ENCODE measurements at regions not wholly inside any gene's neighbourhood (a gene's known extent, or its start where the extent isn't known, plus 50 kb on each side); places are given as distances from the start of the nearest gene placed in this dataset.
"Not testable (repeated sequence)": the region's sequence is repeated elsewhere in the genome, so short reads cannot be mapped to it uniquely, and the experiment has no call there.

DNA sequence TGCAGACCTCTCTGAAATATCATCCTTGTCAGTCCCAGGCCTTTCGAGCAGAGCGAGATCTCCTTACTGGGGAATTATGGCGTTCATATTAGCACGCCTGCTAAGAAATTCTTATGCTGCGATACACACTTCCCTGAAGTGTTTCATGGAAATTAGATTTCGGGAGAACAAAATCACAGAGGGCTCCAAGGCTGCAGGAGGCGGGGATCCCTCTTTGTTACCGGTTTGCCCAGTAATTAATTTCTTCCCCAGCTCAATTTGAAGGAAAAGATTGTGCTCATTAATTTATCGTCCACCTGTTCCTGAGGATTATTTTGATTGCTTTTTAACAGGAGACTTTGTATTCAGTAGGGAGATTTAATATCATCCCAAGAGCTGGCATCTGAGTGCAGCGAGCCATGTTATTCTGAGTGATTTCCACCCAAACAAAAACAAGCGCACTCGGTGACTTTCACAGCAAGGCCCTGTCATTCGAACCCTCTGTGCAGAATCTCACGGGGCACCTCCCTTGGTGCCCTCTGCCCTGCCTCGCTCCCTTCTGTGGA, 202.3 kb upstream of the GALNT2 start:
- TF ChIP-seq, protein P1, sequence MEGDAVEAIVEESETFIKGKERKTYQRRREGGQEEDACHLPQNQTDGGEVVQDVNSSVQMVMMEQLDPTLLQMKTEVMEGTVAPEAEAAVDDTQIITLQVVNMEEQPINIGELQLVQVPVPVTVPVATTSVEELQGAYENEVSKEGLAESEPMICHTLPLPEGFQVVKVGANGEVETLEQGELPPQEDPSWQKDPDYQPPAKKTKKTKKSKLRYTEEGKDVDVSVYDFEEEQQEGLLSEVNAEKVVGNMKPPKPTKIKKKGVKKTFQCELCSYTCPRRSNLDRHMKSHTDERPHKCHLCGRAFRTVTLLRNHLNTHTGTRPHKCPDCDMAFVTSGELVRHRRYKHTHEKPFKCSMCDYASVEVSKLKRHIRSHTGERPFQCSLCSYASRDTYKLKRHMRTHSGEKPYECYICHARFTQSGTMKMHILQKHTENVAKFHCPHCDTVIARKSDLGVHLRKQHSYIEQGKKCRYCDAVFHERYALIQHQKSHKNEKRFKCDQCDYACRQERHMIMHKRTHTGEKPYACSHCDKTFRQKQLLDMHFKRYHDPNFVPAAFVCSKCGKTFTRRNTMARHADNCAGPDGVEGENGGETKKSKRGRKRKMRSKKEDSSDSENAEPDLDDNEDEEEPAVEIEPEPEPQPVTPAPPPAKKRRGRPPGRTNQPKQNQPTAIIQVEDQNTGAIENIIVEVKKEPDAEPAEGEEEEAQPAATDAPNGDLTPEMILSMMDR (IDR thresholded peaks at IDR 0.05; ENCODE audit: control insufficient read depth, extremely low read depth, insufficient read depth): no peak
- no peak overlapping the region for H3K4me3 ChIP-seq (ENCODE audit: low read depth, low read length)
- no peak for DNase-seq (ENCODE audit: low read depth)

DNA sequence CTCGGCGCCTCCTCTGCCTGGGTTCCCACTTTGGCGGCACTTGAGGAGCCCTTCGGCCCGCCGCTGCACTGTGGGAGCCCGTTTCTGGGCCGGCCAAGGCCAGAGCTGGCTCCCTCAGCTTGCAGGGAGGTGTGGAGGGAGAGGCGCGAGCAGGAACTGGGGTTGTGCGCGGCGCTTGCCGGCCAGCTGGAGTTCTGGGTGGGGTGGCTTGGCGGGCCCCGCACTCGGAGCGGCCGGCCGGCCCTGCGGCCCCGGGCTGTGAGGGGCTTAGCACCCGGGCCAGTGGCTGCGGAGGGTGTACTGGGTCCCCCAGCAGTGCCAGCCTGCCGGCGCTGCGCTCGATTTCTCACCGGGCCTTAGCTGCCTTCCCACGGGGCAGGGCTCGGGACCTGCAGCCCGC, 201.7 kb upstream of the GALNT2 start:
- not testable (repeated sequence) for H3K4me3 ChIP-seq (ENCODE audit: low read depth, low read length)

DNA sequence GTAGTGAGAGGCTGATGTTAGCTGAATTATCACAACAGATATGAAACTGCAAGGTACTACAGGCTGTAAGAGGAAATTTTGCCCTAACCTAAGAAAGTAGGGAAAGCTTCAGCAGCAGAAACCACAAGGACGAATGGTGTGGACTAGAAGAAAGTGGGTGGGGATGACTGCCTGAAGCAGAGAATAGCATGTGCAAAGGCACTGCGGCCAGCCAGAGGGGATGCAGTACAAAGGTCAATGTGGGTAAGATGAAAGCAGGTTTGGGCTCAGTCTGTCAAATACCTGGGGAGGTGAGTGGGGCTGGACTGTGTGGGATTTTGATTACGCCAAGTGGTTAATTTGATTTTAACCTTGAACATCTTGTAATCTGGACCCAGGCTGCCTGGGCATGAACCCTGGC, 199.3 kb upstream of the GALNT2 start:
- TF ChIP-seq, protein P1 (IDR thresholded peaks at IDR 0.05; ENCODE audit: control insufficient read depth, extremely low read depth, insufficient read depth): no peak
- H3K4me3 ChIP-seq (ENCODE audit: low read depth, low read length): no peak overlapping the region

More for the DNA sequence above, 201.7 kb upstream of the GALNT2 start:
- not testable (repeated sequence) for DNase-seq (ENCODE audit: low read depth)

DNA sequence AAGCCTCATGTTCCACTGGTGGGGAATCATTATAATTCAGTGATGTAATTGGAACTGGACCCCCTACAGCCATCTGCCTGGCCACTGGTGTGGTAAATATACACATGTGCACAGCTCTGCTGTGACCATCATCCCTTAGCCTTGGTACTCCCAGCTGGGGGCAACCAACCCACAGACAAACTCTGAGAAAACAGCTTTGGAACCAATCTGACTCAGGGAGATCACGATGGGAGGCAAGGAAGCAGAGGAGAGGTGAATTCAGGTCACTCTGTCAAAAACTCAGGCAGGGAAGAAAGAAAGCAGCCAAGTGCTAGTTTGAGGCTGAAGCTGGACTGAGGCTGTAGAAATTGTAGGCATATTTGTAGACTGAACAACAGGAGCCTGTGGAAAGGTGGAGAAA, 197.8 kb upstream of the GALNT2 start:
- H3K4me3 ChIP-seq (ENCODE audit: low read depth, low read length): no peak overlapping the region
- TF ChIP-seq, protein P1 (IDR thresholded peaks at IDR 0.05; ENCODE audit: control insufficient read depth, extremely low read depth, insufficient read depth): no peak
- no peak for DNase-seq (ENCODE audit: low read depth)

More for the DNA sequence above, 199.3 kb upstream of the GALNT2 start:
- DNase-seq (ENCODE audit: low read depth): no peak

DNA sequence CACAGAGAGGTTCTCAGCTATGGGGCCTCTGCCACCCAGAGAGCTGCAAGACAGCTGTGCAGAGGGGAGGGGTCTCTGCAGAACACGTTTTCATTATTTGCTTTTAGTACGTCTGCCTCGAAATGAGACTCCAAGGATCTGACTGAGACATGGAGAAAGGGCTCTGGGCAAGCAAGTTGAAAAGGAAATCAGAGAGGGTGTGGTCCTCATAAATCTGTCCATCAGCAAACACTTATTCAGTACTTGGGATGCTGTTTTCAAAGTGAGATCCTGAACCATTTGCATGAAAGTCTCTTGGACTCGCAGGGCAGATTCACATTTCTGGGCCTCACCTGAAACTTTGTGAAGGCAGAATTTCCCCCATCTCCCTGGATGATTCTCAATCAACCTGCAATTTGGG, 197.4 kb upstream of the GALNT2 start:
- no peak for DNase-seq (ENCODE audit: low read depth)
- TF ChIP-seq, protein P1 (IDR thresholded peaks at IDR 0.05; ENCODE audit: control insufficient read depth, extremely low read depth, insufficient read depth): no peak
- no peak overlapping the region for H3K4me3 ChIP-seq (ENCODE audit: low read depth, low read length)

DNA sequence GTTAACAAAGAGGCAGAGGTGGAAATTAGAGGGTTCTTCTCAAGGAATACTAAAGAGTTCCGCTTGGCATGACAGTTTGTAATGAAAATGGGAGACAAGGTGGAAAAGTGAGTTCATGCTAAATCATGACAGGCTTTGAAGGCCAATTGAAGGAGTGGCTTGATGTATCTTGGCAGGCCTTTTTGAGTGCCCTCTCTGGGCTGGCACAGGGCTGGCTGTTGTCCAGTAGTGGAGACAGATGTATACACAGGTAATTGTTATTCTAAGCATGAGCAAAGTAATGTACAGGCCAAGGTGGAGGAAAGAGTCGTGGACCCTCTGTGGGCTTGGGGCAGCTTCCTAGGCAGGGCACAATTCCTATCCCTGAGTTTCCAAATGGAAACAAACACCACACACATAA, 196.7 kb upstream of the GALNT2 start:
- TF ChIP-seq, protein P1 (IDR thresholded peaks at IDR 0.05; ENCODE audit: control insufficient read depth, extremely low read depth, insufficient read depth): no peak
- DNase-seq (ENCODE audit: low read depth): no peak
- H3K4me3 ChIP-seq (ENCODE audit: low read depth, low read length): no peak overlapping the region

DNA sequence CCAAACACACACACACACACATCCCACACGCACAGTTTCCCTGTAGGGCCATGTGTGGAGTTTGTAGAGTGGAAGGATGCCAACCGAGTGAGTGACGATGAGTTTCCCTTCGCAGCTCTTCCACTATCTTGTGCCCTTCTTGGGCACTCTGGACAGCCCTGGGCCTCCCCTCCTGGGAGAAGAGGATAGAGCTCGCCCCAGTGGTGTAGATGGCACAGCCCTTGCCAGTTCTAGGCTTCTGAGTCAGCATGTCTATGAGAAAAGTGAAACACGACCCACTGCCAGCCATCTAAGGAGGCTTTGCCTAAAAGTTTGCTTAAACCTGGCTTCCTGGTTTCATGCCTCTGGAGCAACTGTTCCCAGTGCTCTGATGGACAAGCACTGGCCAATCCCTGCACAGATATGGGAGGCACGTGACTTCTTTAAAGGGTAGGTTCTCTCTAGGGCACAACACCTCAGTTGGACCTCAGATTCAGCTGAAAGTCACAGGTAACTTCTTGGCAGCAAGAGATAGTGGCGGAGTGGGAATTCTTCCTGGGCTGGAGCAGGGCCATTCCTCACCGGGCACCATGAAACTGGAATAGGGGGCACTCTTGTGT, 195.9 kb upstream of the GALNT2 start:
- no peak for DNase-seq (ENCODE audit: low read depth)
- no peak overlapping the region for H3K4me3 ChIP-seq (ENCODE audit: low read depth, low read length)
- TF ChIP-seq, protein P1 (IDR thresholded peaks at IDR 0.05; ENCODE audit: control insufficient read depth, extremely low read depth, insufficient read depth): no peak
